ENCODE measurements at regions not wholly inside any gene's neighbourhood (a gene's known extent, or its start where the extent isn't known, plus 50 kb on each side); places are given as distances from the start of the nearest gene placed in this dataset.

DNA sequence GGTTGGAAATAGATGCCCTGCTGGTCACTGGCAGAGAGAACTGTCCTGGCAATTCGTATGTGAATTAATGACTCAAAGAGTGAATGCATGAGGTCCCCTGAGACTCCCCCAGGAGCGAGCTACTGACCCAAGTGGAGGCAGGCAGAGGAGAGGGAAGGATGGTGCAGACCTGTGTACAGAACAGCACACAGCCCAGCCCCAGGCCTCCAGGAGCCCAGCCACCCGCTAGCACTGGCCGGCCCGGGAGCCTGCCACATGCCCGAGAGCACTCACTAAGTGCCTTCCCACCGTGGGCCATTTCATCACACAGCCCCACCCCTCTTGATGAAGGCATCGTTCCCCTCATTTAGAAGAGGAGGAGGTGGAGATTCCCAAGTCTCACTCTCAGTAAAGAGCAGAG lies 62.0 kb upstream of the IGSF21 start:
- no peak for DNase-seq (ENCODE audit: extremely low spot score)
- intact Hi-C loops (cut with DNase I) = no loop called here
- Histone ChIP-seq H3K27me3 (peaks cover 0 to 41% (median 0%) of the 10 kb centered on the region in 4 donors), H3K4me1 (no peaks in the 10 kb centered on the region), H3K27ac (replicated peaks in 1 of 4) (no peak overlapping the region), H3K4me3 (no peak overlapping the region), H3K9me3 (no peaks in the 10 kb centered on the region), H3K36me3 (no peaks in the 10 kb centered on the region)
- TF ChIP-seq POLR2AphosphoS5 (IDR thresholded peaks at IDR 0.05) (no peak), CTCF (IDR thresholded peaks at IDR 0.05) (no peak)
- 55% methylated on average over 6 of the region's 8 CpGs for WGBS

DNA sequence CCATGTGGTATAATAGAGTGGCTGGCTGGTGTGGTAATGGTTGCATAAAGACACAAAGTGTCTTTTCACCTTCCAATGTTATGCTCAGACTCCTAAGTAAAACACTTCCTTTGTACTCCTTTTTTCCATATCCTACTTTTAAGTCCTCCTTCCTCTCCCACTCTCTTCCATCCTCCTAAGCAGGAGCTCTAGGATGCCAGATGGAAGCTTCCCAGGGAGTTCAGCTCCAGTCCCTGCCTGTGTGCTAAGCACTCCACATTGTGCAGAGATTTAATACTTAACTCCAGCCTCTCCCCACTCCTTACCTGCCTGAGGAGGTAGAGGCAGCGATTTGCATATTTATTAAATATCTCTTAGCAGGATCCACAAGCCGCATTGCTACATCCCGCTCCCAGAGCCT lies 60.5 kb upstream of the IGSF21 start:
- Histone ChIP-seq H3K4me3 (no peak overlapping the region), H3K27ac (replicated peaks in 1 of 4) (no peak overlapping the region), H3K36me3 (no peaks in the 10 kb centered on the region), H3K9me3 (no peaks in the 10 kb centered on the region), H3K4me1 (no peaks in the 10 kb centered on the region), H3K27me3 (peaks cover 0 to 55% (median 0%) of the 10 kb centered on the region in 4 donors)
- TF ChIP-seq CTCF (IDR thresholded peaks at IDR 0.05) (no peak), POLR2AphosphoS5 (IDR thresholded peaks at IDR 0.05) (no peak), EP300 (IDR thresholded peaks at IDR 0.05) (no peak), POLR2A (IDR thresholded peaks at IDR 0.05; ENCODE audit: low read depth) (no peak)
- DNase-seq (ENCODE audit: extremely low spot score) = no peak
- intact Hi-C loops (cut with DNase I) = no loop called here
- 79% methylated on average over 1 of the region's 3 CpGs for WGBS

GRCh38 chr1:18049228-18049627 lies 58.4 kb upstream of the IGSF21 start:
- 96% methylated on average over 1 of the region's 1 CpG for WGBS
- no peak for DNase-seq (ENCODE audit: extremely low spot score)
- Histone ChIP-seq H3K4me3 (no peak overlapping the region), H3K36me3 (no peaks in the 10 kb centered on the region), H3K27me3 (peaks cover 0 to 56% (median 0%) of the 10 kb centered on the region in 4 donors), H3K27ac (replicated peaks in 1 of 4) (no peak overlapping the region), H3K9me3 (no peaks in the 10 kb centered on the region), H3K4me1 (no peaks in the 10 kb centered on the region)
- intact Hi-C loops (cut with DNase I) = no loop called here
- no peak for TF ChIP-seq CTCF (IDR thresholded peaks at IDR 0.05)
- no peak for TF ChIP-seq POLR2A (IDR thresholded peaks at IDR 0.05; ENCODE audit: low read depth)
- no peak for TF ChIP-seq EP300 (IDR thresholded peaks at IDR 0.05)
- no peak for TF ChIP-seq POLR2AphosphoS5 (IDR thresholded peaks at IDR 0.05)

DNA sequence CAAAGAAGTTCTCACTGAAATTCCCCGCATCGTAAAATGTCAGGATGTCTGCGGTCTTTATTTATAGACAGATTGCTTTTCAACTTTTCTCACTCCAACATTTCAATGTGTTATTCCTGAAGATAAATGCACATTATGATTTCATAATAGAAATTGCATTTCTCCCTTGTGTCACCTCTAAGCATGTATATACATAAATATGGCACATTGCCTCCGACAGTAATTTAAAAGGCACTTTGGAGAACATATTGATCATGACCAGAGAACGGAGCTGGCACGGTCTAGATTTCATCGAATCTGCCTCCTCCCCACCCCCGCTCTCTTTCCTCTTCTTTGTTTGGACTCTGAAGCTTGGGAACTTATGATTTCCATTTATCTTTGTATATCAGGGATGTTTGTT lies 54.9 kb upstream of the IGSF21 start:
- peaks cover 0 to 67% (median 0%) of the 10 kb centered on the region in 4 donors for H3K27me3 ChIP-seq
- no peaks in the 10 kb centered on the region for H3K9me3 ChIP-seq
- TF ChIP-seq CTCF (IDR thresholded peaks at IDR 0.05) = no peak
- TF ChIP-seq EP300 (IDR thresholded peaks at IDR 0.05) = no peak
- TF ChIP-seq POLR2AphosphoS5 (IDR thresholded peaks at IDR 0.05) = no peak
- no peak for TF ChIP-seq POLR2A (IDR thresholded peaks at IDR 0.05; ENCODE audit: low read depth)
- no peak overlapping the region for H3K27ac ChIP-seq (replicated peaks in 1 of 4)
- no peak overlapping the region for H3K4me3 ChIP-seq
- WGBS = 66% methylated on average over 8 of the region's 8 CpGs
- H3K4me1 ChIP-seq = no peaks in the 10 kb centered on the region
- no peak for DNase-seq (ENCODE audit: extremely low spot score)
- intact Hi-C loops (cut with DNase I) = no loop called here
- H3K36me3 ChIP-seq = no peaks in the 10 kb centered on the region

GRCh38 chr1:18055156-18055555 lies 52.4 kb upstream of the IGSF21 start:
- H3K4me1 ChIP-seq = no peaks in the 10 kb centered on the region
- no peak overlapping the region for H3K4me3 ChIP-seq
- H3K36me3 ChIP-seq = no peaks in the 10 kb centered on the region
- no peak overlapping the region for H3K27ac ChIP-seq (replicated peaks in 1 of 4)
- TF ChIP-seq POLR2A (IDR thresholded peaks at IDR 0.05; ENCODE audit: low read depth) = no peak
- TF ChIP-seq EP300 (IDR thresholded peaks at IDR 0.05) = no peak
- no peak for TF ChIP-seq CTCF (IDR thresholded peaks at IDR 0.05)
- no peak for TF ChIP-seq POLR2AphosphoS5 (IDR thresholded peaks at IDR 0.05)
- 88% methylated on average over 14 of the region's 14 CpGs for WGBS
- H3K9me3 ChIP-seq = no peaks in the 10 kb centered on the region
- intact Hi-C loops (cut with DNase I) = no loop called here
- peaks cover 0 to 86% (median 0%) of the 10 kb centered on the region in 4 donors for H3K27me3 ChIP-seq
- DNase-seq (ENCODE audit: extremely low spot score) = no peak
